GM12878 (cell line): ENCODE measurements at regions not wholly inside any gene's neighbourhood (a gene's known extent, or its start where the extent isn't known, plus 50 kb on each side); places are given as distances from the start of the nearest gene placed in this dataset.

Source experiments
- ATAC-seq: fragments of 200-7000 bp; cut with Tn5 transposase; 3 replicates; pipeline ENCODE4 v1.9.1; 2020; ENCODE audit warnings: mild to moderate bottlenecking, moderate library complexity
- BruUV-seq: library from RNA; stranded (reverse); fragments of 400-500 nt; replicated peaks from 2 replicates; lab custom pipeline; 2021; lab: Mats Ljungman, UMichigan
- CTCF ChIA-PET: fragments of 300-600 bp; sonication (Branson Sonifier 250); formaldehyde crosslinking; extraction: SDS; loops from one replicate; lab custom pipeline; 2021; ENCODE audit warnings: inconsistent platforms; lab: Yijun Ruan, JAX
- POLR2A ChIA-PET: fragments of 350-600 bp; formaldehyde crosslinking; extraction: SDS; loops from one replicate; lab custom pipeline; 2021; ENCODE audit warnings: inconsistent platforms; lab: Charles Lee
- RAD21 ChIA-PET: fragments of 300-600 bp; sonication (Branson Sonifier 250); formaldehyde crosslinking; loops from one replicate; lab custom pipeline; 2023; ENCODE audit warnings: antibody characterized with exemption; ENCODE audit not compliant: unreplicated experiment; lab: Charles Lee
- SMC1A ChIA-PET: fragments of 300-600 bp; sonication (Branson Sonifier 250); formaldehyde crosslinking; loops from one replicate; lab custom pipeline; 2023; ENCODE audit not compliant: unreplicated experiment, uncharacterized antibody; lab: Charles Lee
- DNase-seq: peaks from one replicate; pipeline ENCODE4 v3.0.0-alpha.2; 2011; ENCODE audit warnings: low read depth, low spot score
- FAIRE-seq: peaks from 3 replicates; lab custom pipeline; 2011; peaks lifted over from hg19 to GRCh38; lab: Jason Lieb, UNC
- H2AFZ ChIP-seq: 2 replicates; pipeline ENCODE4 v1.6.0; 2011; ENCODE audit warnings: low read depth, low read length, control low read depth; ENCODE audit not compliant: control insufficient read depth
- H3K27ac ChIP-seq: 2 replicates; pipeline ENCODE4 v1.5.1; 2011; ENCODE audit warnings: control low read depth; ENCODE audit not compliant: control insufficient read depth, insufficient read depth
- H3K27me3 ChIP-seq, 2 experiments: replicated peaks in 1 of 2; 2 replicates each; pipeline versions ENCODE4 v1.6.0 to v1.6.1; 2011; ENCODE audit warnings: low read length in 1 of 2; ENCODE audit not compliant: control insufficient read depth in 2 of 2, insufficient read depth in 2 of 2
- H3K36me3 ChIP-seq, 2 experiments: 2 replicates each; pipeline ENCODE4 v1.5.1; 2011; ENCODE audit warnings: low read length in 1 of 2; ENCODE audit not compliant: control insufficient read depth in 2 of 2, insufficient read depth in 2 of 2
- H3K4me1 ChIP-seq: 2 replicates; pipeline ENCODE4 v1.6.1; 2011; ENCODE audit warnings: mild to moderate bottlenecking, low read length, moderate library complexity, mixed read lengths; ENCODE audit not compliant: control insufficient read depth, insufficient read depth
- H3K4me2 ChIP-seq: 2 replicates; pipeline ENCODE4 v1.6.0; 2011; ENCODE audit warnings: control low read depth; ENCODE audit not compliant: control insufficient read depth, insufficient read depth
- H3K4me3 ChIP-seq: fragments of 200-600 bp; sonication (generic); 2 replicates; pipeline ENCODE4 v1.5.1; 2016
- H3K79me2 ChIP-seq: 2 replicates; pipeline ENCODE4 v1.6.0; 2011; ENCODE audit warnings: low read length; ENCODE audit not compliant: control insufficient read depth, insufficient read depth
- H3K9ac ChIP-seq: 2 replicates; pipeline ENCODE4 v1.8.0; 2011; ENCODE audit warnings: low read length, control low read depth, mixed read lengths; ENCODE audit not compliant: control insufficient read depth, insufficient read depth
- H3K9me3 ChIP-seq: replicated peaks from 3 replicates; pipeline ENCODE4 v1.5.1; 2011; ENCODE audit warnings: mild to moderate bottlenecking, low read length; ENCODE audit not compliant: control insufficient read depth, insufficient read depth
- H4K20me1 ChIP-seq: 2 replicates; pipeline ENCODE4 v1.6.0; 2011; ENCODE audit not compliant: control insufficient read depth, insufficient read depth
- HDGF ChIP-seq: fragments of 450-650 bp; IDR thresholded peaks from 2 replicates; pipeline ENCODE4 v1.6.1; 2016; ENCODE audit warnings: antibody characterized with exemption
- IRF3 ChIP-seq: fragments of 450-650 bp; IDR thresholded peaks from 2 replicates; pipeline ENCODE4 v1.6.1; 2014; ENCODE audit warnings: mild to moderate bottlenecking
- MYC ChIP-seq: IDR thresholded peaks from 2 replicates; pipeline ENCODE4 v1.6.1; 2011; ENCODE audit warnings: mild to moderate bottlenecking, low read length, moderate library complexity, inconsistent platforms; ENCODE audit not compliant: insufficient read depth, insufficient replicate concordance, insufficient read length, severe bottlenecking
- NBN ChIP-seq: fragments of 450-650 bp; IDR thresholded peaks from 2 replicates; pipeline ENCODE4 v1.6.1; 2016
- NRF1 ChIP-seq: conservative IDR thresholded peaks from 2 replicates; pipeline ENCODE4 v1.6.1; 2011; ENCODE audit warnings: mild to moderate bottlenecking, low read depth, low read length, improper control_type of control experiment
- PML ChIP-seq: IDR thresholded peaks from 2 replicates; pipeline ENCODE4 v1.6.1; 2012; ENCODE audit warnings: low read length, inconsistent platforms
- SIN3A ChIP-seq: IDR thresholded peaks from 2 replicates; pipeline ENCODE4 v1.6.1; 2012; ENCODE audit warnings: low read depth, low read length, improper control_type of control experiment
- ZBTB33 ChIP-seq: fragments of 450-650 bp; IDR thresholded peaks from 2 replicates; pipeline ENCODE4 v1.6.1; 2017; ENCODE audit warnings: mild to moderate bottlenecking
- ZNF687 ChIP-seq: fragments of 450-650 bp; IDR thresholded peaks from 2 replicates; pipeline ENCODE4 v1.6.1; 2017; ENCODE audit warnings: mild to moderate bottlenecking, moderate library complexity
- WGBS: methylation state at CpG from one replicate; pipeline ENCODE4 v1.1.6; 2016; ENCODE audit warnings: low lambda C conversion rate; ENCODE audit not compliant: insufficient replicate concordance, insufficient coverage; ENCODE audit errors: missing lambda C conversion rate; 5-methylcytosine and 5-hydroxymethylcytosine counted together
- in situ Hi-C: fragments of 300-500 bp; cut with MboI; formaldehyde crosslinking; loops from 9 replicates; pipeline ENCODE4 v1.14.3; 2018; ENCODE audit warnings: mixed read lengths
- intact Hi-C: fragments of 100-400 bp; cut with micrococcal nuclease; formaldehyde crosslinking; loops from one replicate; pipeline ENCODE4 v1.14.2; 2022; ENCODE audit not compliant: unreplicated experiment
- TF ChIP-seq, protein P1 (sequence below): IDR thresholded peaks from 2 replicates; pipeline ENCODE4 v1.6.1; 2012; ENCODE audit warnings: improper control_type of control experiment, low read depth, low read length; ENCODE audit not compliant: insufficient replicate concordance
- TF ChIP-seq, protein P2 (sequence below): fragments of 150-350 bp; IDR thresholded peaks from 2 replicates; pipeline ENCODE4 v1.6.1; 2014; ENCODE audit warnings: mild to moderate bottlenecking, low read depth, low read length

GRCh38 chr1:80966266-80966665 lies 834.5 kb upstream of the ADGRL2 start:
- ChIA-PET SMC1A (no interaction called here), CTCF (no interaction called here), POLR2A (no interaction called here), RAD21 (no interaction called here)
- no peak overlapping the region for H2AFZ ChIP-seq
- no peaks in the 10 kb centered on the region for H3K4me1 ChIP-seq
- ATAC-seq = no peak
- no TSS peak for BruUV-seq
- DNase-seq = no peak
- no peaks in the 10 kb centered on the region for H3K27me3 ChIP-seq
- H3K27ac ChIP-seq = no peak overlapping the region
- no peaks in the 10 kb centered on the region for H3K9me3 ChIP-seq
- WGBS = 4% methylated on average over 1 of the region's 1 CpG
- H3K9ac ChIP-seq = no peak overlapping the region
- no peak overlapping the region for H3K4me2 ChIP-seq
- no peaks in the 10 kb centered on the region for H3K79me2 ChIP-seq
- no peak overlapping the region for H3K4me3 ChIP-seq
- no peaks in the 10 kb centered on the region for H3K36me3 ChIP-seq
- intact Hi-C loops (no loop called here), in situ Hi-C loops (no loop called here)
- no peak for FAIRE-seq
- H4K20me1 ChIP-seq = no peaks in the 10 kb centered on the region
- no peak for TF ChIP-seq MYC
- TF ChIP-seq, protein P1, sequence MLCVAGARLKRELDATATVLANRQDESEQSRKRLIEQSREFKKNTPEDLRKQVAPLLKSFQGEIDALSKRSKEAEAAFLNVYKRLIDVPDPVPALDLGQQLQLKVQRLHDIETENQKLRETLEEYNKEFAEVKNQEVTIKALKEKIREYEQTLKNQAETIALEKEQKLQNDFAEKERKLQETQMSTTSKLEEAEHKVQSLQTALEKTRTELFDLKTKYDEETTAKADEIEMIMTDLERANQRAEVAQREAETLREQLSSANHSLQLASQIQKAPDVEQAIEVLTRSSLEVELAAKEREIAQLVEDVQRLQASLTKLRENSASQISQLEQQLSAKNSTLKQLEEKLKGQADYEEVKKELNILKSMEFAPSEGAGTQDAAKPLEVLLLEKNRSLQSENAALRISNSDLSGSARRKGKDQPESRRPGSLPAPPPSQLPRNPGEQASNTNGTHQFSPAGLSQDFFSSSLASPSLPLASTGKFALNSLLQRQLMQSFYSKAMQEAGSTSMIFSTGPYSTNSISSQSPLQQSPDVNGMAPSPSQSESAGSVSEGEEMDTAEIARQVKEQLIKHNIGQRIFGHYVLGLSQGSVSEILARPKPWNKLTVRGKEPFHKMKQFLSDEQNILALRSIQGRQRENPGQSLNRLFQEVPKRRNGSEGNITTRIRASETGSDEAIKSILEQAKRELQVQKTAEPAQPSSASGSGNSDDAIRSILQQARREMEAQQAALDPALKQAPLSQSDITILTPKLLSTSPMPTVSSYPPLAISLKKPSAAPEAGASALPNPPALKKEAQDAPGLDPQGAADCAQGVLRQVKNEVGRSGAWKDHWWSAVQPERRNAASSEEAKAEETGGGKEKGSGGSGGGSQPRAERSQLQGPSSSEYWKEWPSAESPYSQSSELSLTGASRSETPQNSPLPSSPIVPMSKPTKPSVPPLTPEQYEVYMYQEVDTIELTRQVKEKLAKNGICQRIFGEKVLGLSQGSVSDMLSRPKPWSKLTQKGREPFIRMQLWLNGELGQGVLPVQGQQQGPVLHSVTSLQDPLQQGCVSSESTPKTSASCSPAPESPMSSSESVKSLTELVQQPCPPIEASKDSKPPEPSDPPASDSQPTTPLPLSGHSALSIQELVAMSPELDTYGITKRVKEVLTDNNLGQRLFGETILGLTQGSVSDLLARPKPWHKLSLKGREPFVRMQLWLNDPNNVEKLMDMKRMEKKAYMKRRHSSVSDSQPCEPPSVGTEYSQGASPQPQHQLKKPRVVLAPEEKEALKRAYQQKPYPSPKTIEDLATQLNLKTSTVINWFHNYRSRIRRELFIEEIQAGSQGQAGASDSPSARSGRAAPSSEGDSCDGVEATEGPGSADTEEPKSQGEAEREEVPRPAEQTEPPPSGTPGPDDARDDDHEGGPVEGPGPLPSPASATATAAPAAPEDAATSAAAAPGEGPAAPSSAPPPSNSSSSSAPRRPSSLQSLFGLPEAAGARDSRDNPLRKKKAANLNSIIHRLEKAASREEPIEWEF = no peak
- no peak for TF ChIP-seq ZBTB33
- TF ChIP-seq NRF1 = no peak
- TF ChIP-seq PML = no peak
- TF ChIP-seq SIN3A = no peak
- TF ChIP-seq HDGF = no peak
- TF ChIP-seq NBN = no peak
- TF ChIP-seq IRF3 = no peak
- TF ChIP-seq ZNF687 = no peak
- TF ChIP-seq, protein P2, sequence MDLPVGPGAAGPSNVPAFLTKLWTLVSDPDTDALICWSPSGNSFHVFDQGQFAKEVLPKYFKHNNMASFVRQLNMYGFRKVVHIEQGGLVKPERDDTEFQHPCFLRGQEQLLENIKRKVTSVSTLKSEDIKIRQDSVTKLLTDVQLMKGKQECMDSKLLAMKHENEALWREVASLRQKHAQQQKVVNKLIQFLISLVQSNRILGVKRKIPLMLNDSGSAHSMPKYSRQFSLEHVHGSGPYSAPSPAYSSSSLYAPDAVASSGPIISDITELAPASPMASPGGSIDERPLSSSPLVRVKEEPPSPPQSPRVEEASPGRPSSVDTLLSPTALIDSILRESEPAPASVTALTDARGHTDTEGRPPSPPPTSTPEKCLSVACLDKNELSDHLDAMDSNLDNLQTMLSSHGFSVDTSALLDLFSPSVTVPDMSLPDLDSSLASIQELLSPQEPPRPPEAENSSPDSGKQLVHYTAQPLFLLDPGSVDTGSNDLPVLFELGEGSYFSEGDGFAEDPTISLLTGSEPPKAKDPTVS = no peak
